Glutamatergic neuron (in vitro differentiated cells): ENCODE measurements at regions not wholly inside any gene's neighbourhood (a gene's known extent, or its start where the extent isn't known, plus 50 kb on each side); places are given as distances from the start of the nearest gene placed in this dataset.
"Not testable (repeated sequence)": the region's sequence is repeated elsewhere in the genome, so short reads cannot be mapped to it uniquely, and the experiment has no call there.

Experiments used
- DNase-seq: peaks from one replicate; pipeline ENCODE4 v3.0.0; 2022
- H3K27ac Mint-ChIP-seq: one replicate; pipeline ENCODE4 v1.8.0; 2020; ENCODE audit warnings: mild to moderate bottlenecking, mixed read lengths, inconsistent platforms; ENCODE audit not compliant: unreplicated experiment
- H3K27me3 Mint-ChIP-seq: one replicate; pipeline ENCODE4 v1.8.0; 2020; ENCODE audit warnings: mild to moderate bottlenecking, moderate library complexity, mixed read lengths, inconsistent platforms; ENCODE audit not compliant: unreplicated experiment
- H3K36me3 Mint-ChIP-seq: one replicate; pipeline ENCODE4 v1.8.0; 2020; ENCODE audit warnings: mild to moderate bottlenecking, mixed read lengths, inconsistent platforms; ENCODE audit not compliant: unreplicated experiment
- H3K4me1 Mint-ChIP-seq: one replicate; pipeline ENCODE4 v1.8.0; 2020; ENCODE audit warnings: mild to moderate bottlenecking, low read depth, mixed read lengths, inconsistent platforms; ENCODE audit not compliant: unreplicated experiment
- H3K4me3 Mint-ChIP-seq: one replicate; pipeline ENCODE4 v1.8.0; 2020; ENCODE audit warnings: mild to moderate bottlenecking, mixed read lengths, inconsistent platforms; ENCODE audit not compliant: unreplicated experiment
- H3K9me3 Mint-ChIP-seq: one replicate; pipeline ENCODE4 v1.8.0; 2020; ENCODE audit warnings: mild to moderate bottlenecking, moderate library complexity, mixed read lengths, inconsistent platforms; ENCODE audit not compliant: unreplicated experiment
- TF ChIP-seq, protein P1 (sequence below): fragments of 200-600 bp; sonication (generic); IDR thresholded peaks from one replicate; pipeline ENCODE4 v1.5.0; 2021; ENCODE audit not compliant: partially characterized antibody, unreplicated experiment

DNA sequence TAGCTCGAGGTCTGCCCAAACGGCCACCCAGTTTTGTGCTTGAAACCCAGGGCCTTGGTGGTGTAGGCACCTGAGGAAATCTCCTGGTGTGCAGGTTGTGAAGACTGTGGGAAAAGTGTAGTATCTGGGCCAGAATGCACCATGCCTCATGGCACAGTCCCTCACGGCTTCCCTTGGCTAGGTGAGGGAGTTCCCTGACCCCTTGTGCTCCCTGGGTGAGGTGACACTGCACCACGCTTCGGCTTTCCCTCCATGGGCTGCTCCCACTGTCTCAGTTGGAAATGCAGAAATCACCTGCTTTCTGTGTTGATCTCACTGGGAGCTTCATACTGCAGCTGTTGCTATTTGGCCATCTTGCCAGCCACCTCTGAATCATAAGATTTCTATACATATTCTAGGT lies 62.4 kb upstream of the CDK6 start:
- Mint-ChIP-seq H3K27ac (no peak overlapping the region), H3K4me1 (no peaks in the 10 kb centered on the region), H3K9me3 (peaks cover 5% of the 10 kb centered on the region), H3K36me3 (no peaks in the 10 kb centered on the region), H3K27me3 (no peaks in the 10 kb centered on the region), H3K4me3 (no peak overlapping the region)
- TF ChIP-seq, protein P1, sequence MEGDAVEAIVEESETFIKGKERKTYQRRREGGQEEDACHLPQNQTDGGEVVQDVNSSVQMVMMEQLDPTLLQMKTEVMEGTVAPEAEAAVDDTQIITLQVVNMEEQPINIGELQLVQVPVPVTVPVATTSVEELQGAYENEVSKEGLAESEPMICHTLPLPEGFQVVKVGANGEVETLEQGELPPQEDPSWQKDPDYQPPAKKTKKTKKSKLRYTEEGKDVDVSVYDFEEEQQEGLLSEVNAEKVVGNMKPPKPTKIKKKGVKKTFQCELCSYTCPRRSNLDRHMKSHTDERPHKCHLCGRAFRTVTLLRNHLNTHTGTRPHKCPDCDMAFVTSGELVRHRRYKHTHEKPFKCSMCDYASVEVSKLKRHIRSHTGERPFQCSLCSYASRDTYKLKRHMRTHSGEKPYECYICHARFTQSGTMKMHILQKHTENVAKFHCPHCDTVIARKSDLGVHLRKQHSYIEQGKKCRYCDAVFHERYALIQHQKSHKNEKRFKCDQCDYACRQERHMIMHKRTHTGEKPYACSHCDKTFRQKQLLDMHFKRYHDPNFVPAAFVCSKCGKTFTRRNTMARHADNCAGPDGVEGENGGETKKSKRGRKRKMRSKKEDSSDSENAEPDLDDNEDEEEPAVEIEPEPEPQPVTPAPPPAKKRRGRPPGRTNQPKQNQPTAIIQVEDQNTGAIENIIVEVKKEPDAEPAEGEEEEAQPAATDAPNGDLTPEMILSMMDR, result no peak
- no peak for DNase-seq

DNA sequence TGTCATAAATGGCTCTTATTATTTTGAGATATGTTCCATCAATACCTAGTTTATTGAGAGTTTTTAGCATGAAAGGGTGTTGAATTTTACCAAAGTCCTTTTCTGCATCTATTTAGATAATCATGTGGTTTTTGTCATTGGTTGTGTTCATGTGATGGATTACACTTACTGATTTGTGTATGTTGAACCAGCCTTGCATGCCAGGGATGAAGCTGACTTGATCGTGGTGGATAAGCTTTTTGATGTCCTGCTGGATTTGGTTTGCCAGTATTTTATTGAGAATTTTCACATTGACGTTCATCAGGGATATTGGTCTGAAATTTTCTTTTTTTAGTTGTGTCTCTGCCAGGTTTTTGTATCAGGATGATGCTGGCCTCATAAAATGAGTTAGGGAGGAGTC lies 58.5 kb upstream of the CDK6 start:
- H3K27me3 Mint-ChIP-seq, H3K36me3 Mint-ChIP-seq, H3K4me1 Mint-ChIP-seq, H3K4me3 Mint-ChIP-seq, DNase-seq, H3K27ac Mint-ChIP-seq, H3K9me3 Mint-ChIP-seq: not testable (repeated sequence)

DNA sequence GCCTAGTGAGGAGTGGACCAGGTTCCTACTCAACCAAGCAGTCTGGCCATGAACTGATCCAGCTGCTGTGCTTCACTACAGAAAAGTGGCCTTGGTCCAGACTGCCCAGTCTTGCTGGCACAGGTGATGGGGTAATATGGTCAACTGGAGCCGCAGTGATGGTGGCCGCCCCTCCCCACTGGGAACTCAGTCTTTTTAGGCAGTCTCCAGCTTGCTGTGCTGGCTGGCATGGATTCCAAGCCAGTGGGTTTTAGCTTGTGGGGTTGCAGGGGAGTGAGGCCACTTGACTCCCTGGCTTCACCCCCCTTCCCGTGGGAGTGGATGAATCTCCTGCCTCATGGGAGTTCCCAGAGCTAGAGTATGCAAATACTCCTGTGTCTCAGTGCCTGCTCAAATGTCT lies 52.7 kb upstream of the CDK6 start:
- Mint-ChIP-seq H3K27me3 (peaks cover 1% of the 10 kb centered on the region), H3K36me3 (peaks cover 6% of the 10 kb centered on the region), H3K27ac (no peak overlapping the region), H3K4me1 (peaks cover 4% of the 10 kb centered on the region), H3K9me3 (peaks cover 2% of the 10 kb centered on the region), H3K4me3 (no peak overlapping the region)
- no peak for DNase-seq
- TF ChIP-seq, protein P1, result no peak
